ENCODE measurements at regions not wholly inside any gene's neighbourhood (a gene's known extent, or its start where the extent isn't known, plus 50 kb on each side); places are given as distances from the start of the nearest gene placed in this dataset.

- Histone ChIP-seq H3K9me3 (replicated peaks in 1 of 3) (no peaks in the 10 kb centered on the region), H3K36me3 (replicated peaks in 1 of 2) (no peaks in the 10 kb centered on the region), H3K4me3 (no peak overlapping the region), H3K27me3 (no peaks in the 10 kb centered on the region), H3K4me1 (replicated peaks in 1 of 2) (no peaks in the 10 kb centered on the region), H3K27ac (no peak overlapping the region)
- WGBS, 4 donors, result 67 to 91% (median 80%) methylated on average over 1 of the region's 1 CpG
- DNase-seq, result no peak
- intact Hi-C loops (cut with DNase I), result no loop called here
- TF ChIP-seq POLR2A (IDR thresholded peaks at IDR 0.05), result no peak
- TF ChIP-seq CTCF (IDR thresholded peaks at IDR 0.05), result no peak
Measured at GRCh38 chr16:49101997-49102396, 179.6 kb downstream of the CBLN1 start.

GRCh38 chr16:49100366-49100765 lies 181.3 kb downstream of the CBLN1 start:
- no peak overlapping the region for H3K27ac ChIP-seq
- H3K9me3 ChIP-seq (replicated peaks in 1 of 3), result no peaks in the 10 kb centered on the region
- no peaks in the 10 kb centered on the region for H3K36me3 ChIP-seq (replicated peaks in 1 of 2)
- DNase-seq, result no peak
- no peaks in the 10 kb centered on the region for H3K4me1 ChIP-seq (replicated peaks in 1 of 2)
- no peaks in the 10 kb centered on the region for H3K27me3 ChIP-seq
- intact Hi-C loops (cut with DNase I), result no loop called here
- no peak for TF ChIP-seq POLR2A (IDR thresholded peaks at IDR 0.05)
- TF ChIP-seq CTCF (IDR thresholded peaks at IDR 0.05), result no peak
- H3K4me3 ChIP-seq, result no peak overlapping the region

- no peak for TF ChIP-seq POLR2A (IDR thresholded peaks at IDR 0.05)
- no peak for TF ChIP-seq CTCF (IDR thresholded peaks at IDR 0.05)
- Histone ChIP-seq H3K36me3 (replicated peaks in 1 of 2) (no peaks in the 10 kb centered on the region), H3K9me3 (replicated peaks in 1 of 3) (no peaks in the 10 kb centered on the region), H3K27me3 (no peaks in the 10 kb centered on the region), H3K4me1 (replicated peaks in 1 of 2) (no peaks in the 10 kb centered on the region), H3K4me3 (no peak overlapping the region), H3K27ac (no peak overlapping the region)
- WGBS, 4 donors, result 44 to 69% (median 58%) methylated on average over 2 of the region's 2 CpGs
- no peak for DNase-seq
- intact Hi-C loops (cut with DNase I), result no loop called here
Measured at GRCh38 chr16:49097964-49098363, 183.7 kb downstream of the CBLN1 start.

GRCh38 chr16:49096176-49096945 lies 185.3 kb downstream of the CBLN1 start:
- Histone ChIP-seq H3K27me3 (no peaks in the 10 kb centered on the region), H3K36me3 (replicated peaks in 1 of 2) (no peaks in the 10 kb centered on the region), H3K27ac (no peak overlapping the region), H3K9me3 (replicated peaks in 1 of 3) (no peaks in the 10 kb centered on the region), H3K4me3 (no peak overlapping the region), H3K4me1 (replicated peaks in 1 of 2) (no peaks in the 10 kb centered on the region)
- TF ChIP-seq CTCF (IDR thresholded peaks at IDR 0.05), result no peak
- no peak for TF ChIP-seq POLR2A (IDR thresholded peaks at IDR 0.05)
- DNase-seq, result no peak
- WGBS, 4 donors, result 65 to 72% (median 71%) methylated on average over 7 of the region's 7 CpGs
- intact Hi-C loops (cut with DNase I), result no loop called here
